GM23338 (cell line): ENCODE measurements at regions not wholly inside any gene's neighbourhood (a gene's known extent, or its start where the extent isn't known, plus 50 kb on each side); places are given as distances from the start of the nearest gene placed in this dataset.

Source experiments
- ATAC-seq: fragments of 200-7000 bp; cut with Tn5 transposase; 3 replicates; pipeline ENCODE4 v1.9.1; 2020
- DNase-seq: peaks from one replicate; pipeline ENCODE4 v3.0.0-alpha.2; 2015; ENCODE audit warnings: low spot score
- H2AFZ ChIP-seq: fragments of 200-600 bp; sonication (generic); 2 replicates; pipeline ENCODE4 v1.8.0; 2016; ENCODE audit warnings: antibody characterized with exemption, mild to moderate bottlenecking, moderate library complexity
- H3F3A ChIP-seq: fragments of 200-600 bp; sonication (generic); replicated peaks from 2 replicates; pipeline ENCODE4 v1.8.0; 2017; ENCODE audit warnings: antibody characterized with exemption, mixed run types, low read depth
- H3K27ac ChIP-seq: fragments of 200-600 bp; sonication (generic); 2 replicates; pipeline ENCODE4 v1.6.1; 2016; ENCODE audit warnings: low read depth
- H3K27me3 ChIP-seq: fragments of 200-600 bp; sonication (generic); 2 replicates; pipeline ENCODE4 v1.8.0; 2016; ENCODE audit warnings: mild to moderate bottlenecking, mixed run types, moderate library complexity; ENCODE audit not compliant: insufficient read depth
- H3K36me3 ChIP-seq: fragments of 200-600 bp; sonication (generic); 2 replicates; pipeline ENCODE4 v1.8.0; 2016; ENCODE audit warnings: mild to moderate bottlenecking; ENCODE audit not compliant: insufficient read depth
- H3K4me1 ChIP-seq: fragments of 200-600 bp; sonication (generic); 2 replicates; pipeline ENCODE4 v1.8.0; 2016; ENCODE audit warnings: mild to moderate bottlenecking, moderate library complexity; ENCODE audit not compliant: insufficient read depth
- H3K4me2 ChIP-seq: fragments of 200-600 bp; sonication (generic); 2 replicates; pipeline ENCODE4 v1.7.1; 2017; ENCODE audit warnings: mixed run types
- H3K4me3 ChIP-seq: fragments of 200-600 bp; sonication (generic); 2 replicates; pipeline ENCODE4 v1.6.1; 2016; ENCODE audit warnings: mixed run types
- H3K79me2 ChIP-seq: fragments of 200-600 bp; sonication (generic); replicated peaks from 2 replicates; pipeline ENCODE4 v1.8.0; 2017; ENCODE audit warnings: mild to moderate bottlenecking; ENCODE audit not compliant: insufficient read depth
- H3K9me2 ChIP-seq: fragments of 200-600 bp; sonication (generic); 2 replicates; pipeline ENCODE4 v1.8.0; 2017; ENCODE audit not compliant: insufficient read depth
- H4K20me1 ChIP-seq: fragments of 200-600 bp; sonication (generic); replicated peaks from 2 replicates; pipeline ENCODE4 v1.8.0; 2017; ENCODE audit warnings: mild to moderate bottlenecking; ENCODE audit not compliant: insufficient read depth
- H3K27ac Mint-ChIP-seq: 2 replicates; pipeline ENCODE4 v1.8.0; 2020; ENCODE audit warnings: inconsistent platforms, mild to moderate bottlenecking, moderate library complexity, mixed read lengths
- H3K27me3 Mint-ChIP-seq: 3 replicates; pipeline ENCODE4 v1.8.0; 2022; ENCODE audit warnings: low read depth, mild to moderate bottlenecking, moderate library complexity, mixed read lengths, inconsistent platforms; ENCODE audit not compliant: insufficient read depth, poor library complexity
- H3K36me3 Mint-ChIP-seq: 3 replicates; pipeline ENCODE4 v1.8.0; 2021; ENCODE audit warnings: low read depth, mild to moderate bottlenecking, inconsistent platforms, moderate library complexity, mixed read lengths
- H3K4me1 Mint-ChIP-seq: 3 replicates; pipeline ENCODE4 v1.8.0; 2020; ENCODE audit warnings: mild to moderate bottlenecking, inconsistent platforms, mixed read lengths
- H3K4me3 Mint-ChIP-seq: 3 replicates; pipeline ENCODE4 v1.8.0; 2021; ENCODE audit warnings: moderate library complexity, mild to moderate bottlenecking, inconsistent platforms, mixed read lengths
- H3K9me3 Mint-ChIP-seq: 3 replicates; pipeline ENCODE4 v1.8.0; 2020; ENCODE audit warnings: moderate library complexity, mild to moderate bottlenecking, inconsistent platforms, mixed read lengths
- EZH2 ChIP-seq: fragments of 200-600 bp; sonication (generic); IDR thresholded peaks from one replicate; pipeline ENCODE4 v1.8.0; 2017; ENCODE audit warnings: antibody characterized with exemption, mild to moderate bottlenecking, low read depth; ENCODE audit not compliant: unreplicated experiment
- EZH2phosphoT487 ChIP-seq: fragments of 200-600 bp; sonication (generic); IDR thresholded peaks from one replicate; pipeline ENCODE4 v1.8.1; 2018; ENCODE audit warnings: antibody characterized with exemption; ENCODE audit not compliant: unreplicated experiment
- NANOG ChIP-seq: IDR thresholded peaks from 2 replicates; pipeline ENCODE4 v1.6.1; 2016; ENCODE audit warnings: antibody characterized with exemption, borderline replicate concordance
- STAT1 ChIP-seq: IDR thresholded peaks from one replicate; pipeline ENCODE4 v1.6.1; 2016; ENCODE audit warnings: antibody characterized with exemption; ENCODE audit not compliant: unreplicated experiment
- ZNF114 ChIP-seq: fragments of 250-450 bp; sonication (Bioruptor Pico); IDR thresholded peaks from 2 replicates; pipeline ENCODE4 v1.5.0; 2020; ENCODE audit warnings: mild to moderate bottlenecking, moderate library complexity
- TF ChIP-seq, protein P1 (sequence below): IDR thresholded peaks from one replicate; pipeline ENCODE4 v1.6.1; 2018; ENCODE audit warnings: antibody characterized with exemption; ENCODE audit not compliant: unreplicated experiment
- TF ChIP-seq, protein P2 (sequence below), 2 experiments: fragments of 200-600 bp in 1 of 2; sonication (generic) in 1 of 2; conservative IDR thresholded peaks; 2 replicates each; pipeline versions ENCODE4 v1.5.1 to v1.6.1; 2016 to 2017; ENCODE audit warnings: antibody characterized with exemption in 2 of 2, low read depth in 2 of 2, mild to moderate bottlenecking in 2 of 2, moderate library complexity in 1 of 2
- TF ChIP-seq, protein P3 (sequence below): IDR thresholded peaks from 2 replicates; pipeline ENCODE4 v1.6.1; 2016; ENCODE audit warnings: antibody characterized with exemption

DNA sequence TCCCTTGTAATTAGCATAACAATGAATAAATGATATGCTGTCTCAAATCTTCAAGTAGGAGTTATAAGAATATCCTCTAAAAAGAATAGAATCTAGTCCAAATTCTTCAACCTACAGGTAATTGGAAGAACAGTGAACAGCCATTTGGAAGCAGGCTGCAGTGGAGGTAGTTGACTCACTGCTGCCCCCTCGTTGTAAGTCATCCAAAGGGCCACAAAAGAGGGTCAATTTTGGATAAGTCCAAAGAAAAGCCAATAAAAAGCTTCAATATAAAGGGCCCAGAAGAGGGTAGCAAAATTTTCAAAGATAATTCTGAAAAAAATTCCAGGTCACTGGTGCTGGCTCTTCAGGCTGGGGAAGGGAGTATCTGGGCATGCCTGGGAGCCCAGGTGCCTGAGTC is 60.8 kb upstream of the SSTR4 start:
- no peak for TF ChIP-seq NANOG
- TF ChIP-seq, protein P1, sequence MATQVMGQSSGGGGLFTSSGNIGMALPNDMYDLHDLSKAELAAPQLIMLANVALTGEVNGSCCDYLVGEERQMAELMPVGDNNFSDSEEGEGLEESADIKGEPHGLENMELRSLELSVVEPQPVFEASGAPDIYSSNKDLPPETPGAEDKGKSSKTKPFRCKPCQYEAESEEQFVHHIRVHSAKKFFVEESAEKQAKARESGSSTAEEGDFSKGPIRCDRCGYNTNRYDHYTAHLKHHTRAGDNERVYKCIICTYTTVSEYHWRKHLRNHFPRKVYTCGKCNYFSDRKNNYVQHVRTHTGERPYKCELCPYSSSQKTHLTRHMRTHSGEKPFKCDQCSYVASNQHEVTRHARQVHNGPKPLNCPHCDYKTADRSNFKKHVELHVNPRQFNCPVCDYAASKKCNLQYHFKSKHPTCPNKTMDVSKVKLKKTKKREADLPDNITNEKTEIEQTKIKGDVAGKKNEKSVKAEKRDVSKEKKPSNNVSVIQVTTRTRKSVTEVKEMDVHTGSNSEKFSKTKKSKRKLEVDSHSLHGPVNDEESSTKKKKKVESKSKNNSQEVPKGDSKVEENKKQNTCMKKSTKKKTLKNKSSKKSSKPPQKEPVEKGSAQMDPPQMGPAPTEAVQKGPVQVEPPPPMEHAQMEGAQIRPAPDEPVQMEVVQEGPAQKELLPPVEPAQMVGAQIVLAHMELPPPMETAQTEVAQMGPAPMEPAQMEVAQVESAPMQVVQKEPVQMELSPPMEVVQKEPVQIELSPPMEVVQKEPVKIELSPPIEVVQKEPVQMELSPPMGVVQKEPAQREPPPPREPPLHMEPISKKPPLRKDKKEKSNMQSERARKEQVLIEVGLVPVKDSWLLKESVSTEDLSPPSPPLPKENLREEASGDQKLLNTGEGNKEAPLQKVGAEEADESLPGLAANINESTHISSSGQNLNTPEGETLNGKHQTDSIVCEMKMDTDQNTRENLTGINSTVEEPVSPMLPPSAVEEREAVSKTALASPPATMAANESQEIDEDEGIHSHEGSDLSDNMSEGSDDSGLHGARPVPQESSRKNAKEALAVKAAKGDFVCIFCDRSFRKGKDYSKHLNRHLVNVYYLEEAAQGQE, result no peak
- TF ChIP-seq, protein P2, sequence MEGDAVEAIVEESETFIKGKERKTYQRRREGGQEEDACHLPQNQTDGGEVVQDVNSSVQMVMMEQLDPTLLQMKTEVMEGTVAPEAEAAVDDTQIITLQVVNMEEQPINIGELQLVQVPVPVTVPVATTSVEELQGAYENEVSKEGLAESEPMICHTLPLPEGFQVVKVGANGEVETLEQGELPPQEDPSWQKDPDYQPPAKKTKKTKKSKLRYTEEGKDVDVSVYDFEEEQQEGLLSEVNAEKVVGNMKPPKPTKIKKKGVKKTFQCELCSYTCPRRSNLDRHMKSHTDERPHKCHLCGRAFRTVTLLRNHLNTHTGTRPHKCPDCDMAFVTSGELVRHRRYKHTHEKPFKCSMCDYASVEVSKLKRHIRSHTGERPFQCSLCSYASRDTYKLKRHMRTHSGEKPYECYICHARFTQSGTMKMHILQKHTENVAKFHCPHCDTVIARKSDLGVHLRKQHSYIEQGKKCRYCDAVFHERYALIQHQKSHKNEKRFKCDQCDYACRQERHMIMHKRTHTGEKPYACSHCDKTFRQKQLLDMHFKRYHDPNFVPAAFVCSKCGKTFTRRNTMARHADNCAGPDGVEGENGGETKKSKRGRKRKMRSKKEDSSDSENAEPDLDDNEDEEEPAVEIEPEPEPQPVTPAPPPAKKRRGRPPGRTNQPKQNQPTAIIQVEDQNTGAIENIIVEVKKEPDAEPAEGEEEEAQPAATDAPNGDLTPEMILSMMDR (conservative IDR thresholded peaks at IDR 0.05; ENCODE audit: low read depth in 2 of 2), result peak; percentile 69 to 83
- Histone ChIP-seq H3K36me3 (no peaks in the 10 kb centered on the region), H4K20me1 (no peaks in the 10 kb centered on the region), H3F3A (no peaks in the 10 kb centered on the region), H3K27ac (no peak overlapping the region), H3K79me2 (no peaks in the 10 kb centered on the region), H3K9me2 (no peaks in the 10 kb centered on the region; the same call in 1 of the 2 replicates), H3K4me1 (no peaks in the 10 kb centered on the region; the same call in 1 of the 2 replicates), H2AFZ (no peak overlapping the region), H3K4me2 (no peak overlapping the region), H3K4me3 (no peak overlapping the region), H3K27me3 (no peaks in the 10 kb centered on the region)
- DNase-seq (peak; percentile 65), ATAC-seq (peak; percentile 77)
- Mint-ChIP-seq H3K4me3 (no peak overlapping the region), H3K27ac (no peak overlapping the region), H3K4me1 (peaks cover 8% of the 10 kb centered on the region; the same call in 2 of the 3 replicates), H3K9me3 (0 out of 3 replicates have a peak, but pooled peaks cover under 1% of the 10 kb centered on the region), H3K36me3 (no peaks in the 10 kb centered on the region), H3K27me3 (no peaks in the 10 kb centered on the region)

DNA sequence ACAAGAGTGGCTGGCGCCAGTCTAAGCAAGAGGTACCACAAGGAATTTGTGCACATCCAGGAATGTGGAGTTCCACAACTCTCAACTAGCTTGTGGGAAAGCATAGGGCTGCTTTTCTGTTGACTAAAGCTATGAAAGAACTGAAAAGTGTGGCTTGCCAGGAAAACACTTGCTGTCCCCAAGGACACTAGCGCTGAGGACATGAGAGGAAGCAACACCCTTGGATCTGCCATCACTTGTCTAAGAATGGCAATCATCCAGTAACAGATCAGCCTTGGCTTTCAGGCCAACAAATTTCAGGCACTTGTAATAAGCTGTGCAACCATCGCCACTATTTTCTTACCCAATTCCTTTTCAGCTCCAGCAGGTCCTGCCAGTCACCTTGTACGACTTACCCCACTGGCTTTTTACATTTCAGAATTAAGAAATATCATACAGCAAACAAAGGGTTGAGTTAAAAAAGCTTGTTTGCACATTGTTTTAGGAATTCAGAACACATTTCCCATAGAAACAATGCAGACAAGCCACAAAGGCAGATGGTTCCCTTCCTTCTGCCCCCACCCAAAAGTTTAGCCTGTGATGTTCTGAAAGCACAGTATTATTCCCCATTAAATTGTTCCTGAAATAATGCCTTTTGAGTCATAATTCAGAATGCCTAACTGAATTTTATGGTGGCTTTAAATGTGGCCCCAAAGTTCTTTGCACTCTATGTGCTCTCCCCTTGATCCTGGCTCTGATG is 57.9 kb upstream of the SSTR4 start:
- Mint-ChIP-seq H3K4me1 (no peaks in the 10 kb centered on the region), H3K4me3 (no peak overlapping the region), H3K9me3 (peaks cover 10% of the 10 kb centered on the region; the same call in 1 of the 3 replicates), H3K36me3 (no peaks in the 10 kb centered on the region), H3K27me3 (no peaks in the 10 kb centered on the region), H3K27ac (no peak overlapping the region)
- Histone ChIP-seq H3K4me2 (no peak overlapping the region), H3K27ac (no peak overlapping the region), H3K4me3 (no peak overlapping the region), H2AFZ (no peak overlapping the region), H4K20me1 (no peaks in the 10 kb centered on the region), H3F3A (no peaks in the 10 kb centered on the region), H3K4me1 (no peaks in the 10 kb centered on the region), H3K36me3 (no peaks in the 10 kb centered on the region), H3K79me2 (no peaks in the 10 kb centered on the region), H3K27me3 (no peaks in the 10 kb centered on the region), H3K9me2 (no peaks in the 10 kb centered on the region; the same call in 1 of the 2 replicates)
- DNase-seq, result no peak
- ATAC-seq, result no peak
- TF ChIP-seq, protein P2 (conservative IDR thresholded peaks at IDR 0.05; ENCODE audit: low read depth in 2 of 2), result no peak
- TF ChIP-seq ZNF114 (no peak), EZH2phosphoT487 (no peak), STAT1 (no peak), EZH2 (no peak)
- TF ChIP-seq, protein P3, sequence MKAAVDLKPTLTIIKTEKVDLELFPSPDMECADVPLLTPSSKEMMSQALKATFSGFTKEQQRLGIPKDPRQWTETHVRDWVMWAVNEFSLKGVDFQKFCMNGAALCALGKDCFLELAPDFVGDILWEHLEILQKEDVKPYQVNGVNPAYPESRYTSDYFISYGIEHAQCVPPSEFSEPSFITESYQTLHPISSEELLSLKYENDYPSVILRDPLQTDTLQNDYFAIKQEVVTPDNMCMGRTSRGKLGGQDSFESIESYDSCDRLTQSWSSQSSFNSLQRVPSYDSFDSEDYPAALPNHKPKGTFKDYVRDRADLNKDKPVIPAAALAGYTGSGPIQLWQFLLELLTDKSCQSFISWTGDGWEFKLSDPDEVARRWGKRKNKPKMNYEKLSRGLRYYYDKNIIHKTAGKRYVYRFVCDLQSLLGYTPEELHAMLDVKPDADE, result no peak
- TF ChIP-seq, protein P1, result no peak
